Suprapubic skin (tissue), 4 donors: ENCODE measurements at regions not wholly inside any gene's neighbourhood (a gene's known extent, or its start where the extent isn't known, plus 50 kb on each side); places are given as distances from the start of the nearest gene placed in this dataset.

ENCODE experiments used
- CTCF ChIP-seq, 2 donors: fragments of 200-600 bp in 1 of 2; fragments of 450-650 bp in 1 of 2; sonication (generic) in 1 of 2; IDR thresholded peaks; one replicate each; pipeline ENCODE4 v1.5.1; 2016 to 2019; ENCODE audit warnings: antibody characterized with exemption in 2 of 2, mild to moderate bottlenecking in 1 of 2, moderate library complexity in 1 of 2
- EP300 ChIP-seq: sonication (generic); formaldehyde crosslinking; IDR thresholded peaks from one replicate; pipeline ENCODE4 v1.6.1; 2017; ENCODE audit warnings: antibody characterized with exemption
- POLR2A ChIP-seq, 2 donors: fragments of 450-650 bp; IDR thresholded peaks; one replicate each; pipeline ENCODE4 v1.6.1; 2017; ENCODE audit warnings: antibody characterized with exemption in 2 of 2, mild to moderate bottlenecking in 2 of 2, moderate library complexity in 2 of 2
- POLR2AphosphoS5 ChIP-seq, 3 donors: sonication (generic); formaldehyde crosslinking; IDR thresholded peaks; one replicate each; pipeline ENCODE4 v1.6.1; 2017; ENCODE audit warnings: antibody characterized with exemption in 3 of 3

GRCh38 chr3:72018343-72018984, 233.5 kb upstream of the PROK2 start:
- no peak for TF ChIP-seq CTCF (IDR thresholded peaks at IDR 0.05)
- TF ChIP-seq POLR2A (IDR thresholded peaks at IDR 0.05) = no peak
- TF ChIP-seq EP300 = no peak
- no peak for TF ChIP-seq POLR2AphosphoS5 (IDR thresholded peaks at IDR 0.05)
